Right renal pelvis (tissue), 4 donors: ENCODE measurements at regions not wholly inside any gene's neighbourhood (a gene's known extent, or its start where the extent isn't known, plus 50 kb on each side); places are given as distances from the start of the nearest gene placed in this dataset.

Source experiments
- DNase-seq, 4 donors: peaks; one replicate each; pipeline ENCODE4 v3.0.0-alpha.2; 2013; ENCODE audit warnings: low read depth in 4 of 4, low spot score in 3 of 4, missing footprints in 1 of 4

DNA sequence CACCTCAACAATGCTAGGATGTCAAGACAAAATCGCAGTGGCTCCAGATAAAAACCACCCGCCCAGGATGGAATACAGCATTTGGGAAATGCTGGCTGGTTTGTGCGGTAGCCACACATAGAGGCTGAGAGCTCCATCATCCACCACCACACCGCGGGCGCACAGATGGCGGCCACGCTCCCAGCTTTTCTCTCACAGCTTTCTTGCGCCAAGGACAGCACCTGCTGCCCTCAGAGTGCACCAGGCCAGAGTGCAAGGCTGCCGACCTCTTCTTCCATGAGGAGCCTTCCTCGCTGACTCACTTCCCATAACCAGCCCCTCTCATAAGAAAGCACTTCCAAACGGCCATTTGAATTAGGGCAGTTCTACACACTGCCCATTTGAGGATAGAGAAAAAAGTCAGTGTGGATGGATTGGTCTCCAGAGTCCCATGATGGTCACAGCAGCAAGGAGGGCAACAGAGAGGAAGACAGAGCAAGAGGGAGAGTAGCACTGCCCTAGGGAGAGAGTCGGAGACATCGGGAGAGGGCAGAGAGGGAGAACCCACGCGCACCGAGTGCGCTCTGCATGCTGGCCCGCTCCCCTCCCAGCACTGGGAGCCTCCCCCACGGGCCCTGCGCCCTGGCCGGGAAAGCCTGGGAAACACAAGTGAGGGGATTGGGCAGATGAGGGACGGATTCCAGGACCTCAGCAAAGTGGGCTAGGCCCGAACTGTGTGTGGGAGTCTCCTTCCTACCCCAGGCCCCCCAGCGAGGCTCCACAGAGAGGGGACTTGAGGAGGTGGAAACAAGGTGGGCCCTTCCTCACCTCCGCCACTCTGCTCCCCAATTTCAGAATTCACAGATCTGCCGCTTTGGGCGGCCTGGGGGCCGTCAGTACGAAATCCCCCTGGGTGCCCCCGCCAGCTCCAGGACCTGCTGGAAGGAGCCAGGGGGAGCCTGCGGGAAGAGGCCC is 156.9 kb downstream of the USP12 start:
- DNase-seq, result no peak

GRCh38 chr13:27012482-27013197 is 159.0 kb downstream of the USP12 start:
- no peak for DNase-seq

- no peak for DNase-seq
Observed at GRCh38 chr13:27011661-27012060, 159.9 kb downstream of the USP12 start.

GRCh38 chr13:27008733-27009132 is 162.9 kb downstream of the USP12 start:
- DNase-seq, result no peak

DNA sequence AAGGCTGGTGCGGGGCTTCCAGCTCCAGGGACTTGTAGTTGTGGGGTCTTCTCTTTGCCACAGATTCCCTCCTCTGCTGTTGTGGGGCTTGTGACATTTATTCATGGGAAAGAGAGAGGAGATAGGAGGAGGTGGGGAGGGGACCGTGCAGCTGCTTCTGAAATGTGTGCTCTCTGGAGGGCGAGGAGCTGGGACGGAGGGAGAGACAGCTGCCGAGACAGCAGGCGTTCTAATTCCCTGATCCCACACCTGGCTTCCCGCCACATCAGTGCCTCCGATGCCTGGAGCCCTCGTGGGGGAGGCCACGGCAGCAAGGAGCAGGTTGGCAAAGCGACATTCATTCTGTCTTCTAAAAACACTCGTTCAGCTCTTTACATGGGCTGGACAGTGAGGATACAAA is 164.4 kb downstream of the USP12 start:
- DNase-seq, result no peak

DNA sequence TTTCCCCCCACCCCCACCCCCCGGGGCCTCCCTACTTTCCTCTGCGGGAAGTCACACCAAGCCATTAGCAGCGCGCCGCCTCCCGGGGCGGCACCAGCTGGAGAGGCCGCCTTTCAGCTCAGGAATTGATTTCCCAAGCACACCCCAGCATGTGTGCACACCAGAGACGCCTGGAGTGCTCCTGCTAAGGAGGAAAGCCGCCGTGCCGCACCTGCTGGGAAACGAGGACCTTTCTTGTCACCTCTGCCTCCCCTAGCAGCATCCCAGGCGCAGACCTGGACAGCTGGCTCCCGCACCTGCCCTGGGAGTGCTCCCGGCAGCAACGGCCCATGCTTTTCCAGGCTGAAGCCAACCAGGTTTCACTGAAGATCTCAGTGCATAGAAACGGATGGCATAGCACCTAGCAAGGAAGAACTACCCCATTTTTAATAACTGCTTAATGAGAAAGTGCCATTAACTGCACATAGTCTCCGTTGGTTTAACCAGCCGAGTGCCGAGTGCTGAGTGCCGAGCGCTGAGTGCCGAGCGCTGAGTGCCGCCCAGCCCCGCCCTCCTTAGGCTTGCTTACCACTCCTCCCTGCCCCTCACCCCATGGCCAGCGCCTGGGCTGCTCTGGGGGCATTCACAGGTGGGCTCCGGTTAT is 165.0 kb downstream of the USP12 start:
- DNase-seq, result no peak

- DNase-seq, result no peak
Observed at GRCh38 chr13:27005976-27006518, 165.6 kb downstream of the USP12 start.

- no peak for DNase-seq
Observed at GRCh38 chr13:27005556-27005955, 166.1 kb downstream of the USP12 start.

DNA sequence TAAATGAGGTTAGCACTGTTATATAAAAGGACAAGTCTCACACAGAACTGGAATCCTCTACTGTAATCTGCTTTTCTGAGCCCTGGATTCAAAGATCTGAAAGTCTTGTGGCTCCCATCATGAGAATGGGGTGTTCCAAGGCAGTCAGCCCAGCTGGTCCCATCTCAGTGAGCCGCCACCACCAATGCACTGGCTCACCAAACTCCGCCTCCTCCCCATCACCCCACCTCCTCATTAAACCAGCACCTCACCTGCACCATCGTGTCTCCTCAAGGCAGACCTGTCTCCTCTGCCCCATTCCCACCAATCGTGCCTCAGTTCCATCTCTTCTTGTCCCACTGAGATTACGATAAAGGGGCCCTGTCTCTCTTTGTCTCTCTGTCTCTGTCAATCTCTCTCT is 166.7 kb downstream of the USP12 start:
- DNase-seq, result no peak

GRCh38 chr13:27004326-27004725 is 167.3 kb downstream of the USP12 start:
- no peak for DNase-seq

GRCh38 chr13:27001705-27002104 is 169.9 kb downstream of the USP12 start:
- DNase-seq, result no peak

- no peak for DNase-seq
Observed at GRCh38 chr13:27000686-27001085, 170.9 kb downstream of the USP12 start.

DNA sequence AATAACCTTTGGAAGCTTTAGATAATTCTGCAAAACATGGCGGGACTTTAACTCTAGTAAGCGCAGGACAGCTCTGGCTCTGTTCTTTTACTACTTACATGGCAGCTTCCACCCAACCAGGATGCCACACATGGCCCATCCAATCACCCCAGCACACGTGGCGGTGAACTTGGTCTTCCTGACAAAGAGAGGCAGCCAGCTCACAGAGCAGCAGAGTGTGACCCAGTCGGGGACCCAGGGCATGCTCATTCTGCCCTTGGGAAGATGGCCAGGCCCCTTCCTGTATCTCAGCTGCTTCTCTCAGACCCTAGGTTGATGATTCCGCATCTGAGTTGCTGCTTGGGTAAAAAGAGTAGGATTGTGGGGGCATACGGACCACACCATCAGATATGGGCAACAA is 172.1 kb downstream of the USP12 start:
- no peak for DNase-seq

DNA sequence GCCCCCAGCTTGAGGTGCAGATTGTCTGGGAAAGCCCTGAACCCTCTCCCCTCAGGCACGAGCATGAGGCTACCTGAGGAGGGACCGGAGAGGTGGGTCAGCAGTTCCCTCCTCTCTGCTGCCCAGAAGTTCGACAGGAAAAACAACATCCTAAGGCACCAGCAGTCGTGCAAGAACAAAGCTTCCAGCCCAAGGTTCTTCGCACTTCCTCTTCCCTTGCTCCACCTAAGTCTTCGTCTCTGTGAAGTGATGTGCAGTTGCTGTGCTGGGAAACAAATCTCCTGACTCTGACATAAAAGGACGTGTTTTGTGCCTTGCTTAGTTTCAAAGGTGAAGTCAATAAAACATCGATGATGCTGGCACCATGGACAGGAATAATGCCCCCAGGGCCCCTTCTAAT is 173.3 kb downstream of the USP12 start:
- DNase-seq, result no peak

DNA sequence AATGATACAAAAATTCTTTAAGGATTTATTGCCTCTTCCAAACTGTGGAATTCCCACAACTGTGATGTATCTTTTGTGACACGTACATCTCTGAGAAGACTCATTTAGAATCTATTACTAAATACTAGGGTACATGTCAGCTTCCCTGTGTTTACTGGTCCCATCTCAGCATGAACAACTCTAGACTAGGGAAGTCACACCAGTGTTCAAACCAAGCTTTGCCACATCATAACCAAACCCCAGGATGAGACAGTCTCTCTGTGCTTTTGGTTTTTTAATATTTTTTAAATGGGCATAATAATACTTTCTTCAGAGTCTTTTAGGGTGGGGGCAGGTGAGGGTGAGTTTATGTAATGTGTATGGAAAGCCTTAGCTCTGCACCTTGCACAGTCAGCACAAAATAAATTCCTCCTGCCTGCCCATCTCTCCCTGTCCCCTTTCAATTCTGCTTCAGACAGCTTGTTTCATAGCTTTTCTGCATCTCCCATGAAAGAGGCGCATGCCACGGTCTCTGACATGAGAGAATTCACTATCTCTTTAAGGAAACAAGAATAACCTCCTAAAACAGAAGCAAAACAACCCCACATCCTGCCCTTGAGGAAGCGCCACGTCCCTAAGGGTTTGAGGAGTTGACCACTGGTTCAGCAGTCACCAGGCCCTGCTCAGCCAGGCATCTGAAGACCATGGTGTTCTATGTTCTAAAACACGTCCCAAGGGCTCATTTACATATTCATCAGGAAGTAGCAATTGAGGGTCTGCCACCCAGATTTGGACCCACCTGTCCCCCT is 174.5 kb downstream of the USP12 start:
- no peak for DNase-seq

- DNase-seq, result no peak
Observed at GRCh38 chr13:26995159-26995558, 176.5 kb downstream of the USP12 start.

GRCh38 chr13:26993780-26994179 is 177.8 kb downstream of the USP12 start:
- DNase-seq, result no peak

GRCh38 chr13:26992951-26993719 is 178.5 kb downstream of the USP12 start:
- no peak for DNase-seq

DNA sequence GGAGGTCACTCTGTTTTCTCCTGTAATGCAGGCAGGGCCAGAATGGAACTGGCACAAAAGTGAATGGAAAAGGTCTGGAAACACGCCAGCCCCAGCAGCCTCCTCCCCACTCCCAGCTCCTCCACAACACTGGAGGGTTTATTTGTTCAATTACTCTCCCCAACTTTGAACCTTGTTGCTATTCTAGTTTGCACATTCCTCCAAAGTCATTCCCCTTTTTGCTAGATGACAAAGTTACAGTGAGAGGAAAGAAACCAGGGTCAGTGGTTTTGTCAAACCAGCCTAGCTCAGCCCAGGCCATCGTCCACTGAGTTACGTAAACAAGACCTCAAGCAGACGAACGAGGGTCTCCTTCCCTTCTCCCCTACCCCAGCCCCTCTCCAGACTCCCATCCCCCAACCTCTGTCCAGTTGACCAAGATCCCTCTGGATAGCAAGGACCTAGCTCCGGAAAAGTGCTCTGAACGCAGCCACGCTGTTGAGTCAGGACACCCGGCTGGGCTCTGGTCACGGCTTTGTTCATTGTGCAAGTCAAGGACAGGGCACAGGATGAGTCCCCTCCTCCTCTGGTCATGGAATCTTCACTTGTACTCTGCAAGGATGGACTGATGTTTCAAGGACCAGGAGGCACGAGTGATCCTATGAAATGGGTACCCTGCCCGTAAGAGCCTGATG is 180.0 kb downstream of the USP12 start:
- DNase-seq, result no peak
